HG03108 (cell line): ENCODE measurements at regions not wholly inside any gene's neighbourhood (a gene's known extent, or its start where the extent isn't known, plus 50 kb on each side); places are given as distances from the start of the nearest gene placed in this dataset.

Experiments used
- ATAC-seq: cut with Tn5 transposase; IDR thresholded peaks from one replicate; pipeline ENCODE4 v1.9.1; 2021; ENCODE audit warnings: moderate library complexity; ENCODE audit not compliant: unreplicated experiment

GRCh38 chr1:221939607-221940006, 197.7 kb upstream of the DUSP10 start:
- ATAC-seq = peak; percentile 85

GRCh38 chr1:221937155-221937953, 195.5 kb upstream of the DUSP10 start:
- peak; percentile 43 for ATAC-seq

- ATAC-seq = no peak
Measured at GRCh38 chr1:221933814-221934213, 191.9 kb upstream of the DUSP10 start.

DNA sequence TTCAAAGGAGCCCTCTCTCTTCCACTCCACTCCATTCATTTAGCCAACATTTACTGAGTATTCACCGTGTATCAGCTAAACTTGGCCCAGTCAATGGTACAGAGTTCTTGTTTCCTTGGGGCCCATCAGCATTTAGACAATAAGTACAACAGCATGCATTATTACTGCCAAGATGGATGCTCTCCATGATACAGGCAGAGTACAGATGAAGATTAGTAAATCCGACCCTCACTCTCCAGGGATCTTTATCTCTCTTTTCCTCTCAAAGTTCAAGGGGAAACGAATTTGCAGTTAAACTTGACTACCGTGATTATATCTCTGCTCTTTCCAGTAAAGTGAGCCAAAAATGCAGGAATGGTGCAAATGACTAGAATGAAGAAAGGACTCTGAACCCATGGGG, 184.6 kb upstream of the DUSP10 start:
- ATAC-seq = no peak

- no peak for ATAC-seq
Measured at GRCh38 chr1:221925947-221926346, 184.1 kb upstream of the DUSP10 start.

DNA sequence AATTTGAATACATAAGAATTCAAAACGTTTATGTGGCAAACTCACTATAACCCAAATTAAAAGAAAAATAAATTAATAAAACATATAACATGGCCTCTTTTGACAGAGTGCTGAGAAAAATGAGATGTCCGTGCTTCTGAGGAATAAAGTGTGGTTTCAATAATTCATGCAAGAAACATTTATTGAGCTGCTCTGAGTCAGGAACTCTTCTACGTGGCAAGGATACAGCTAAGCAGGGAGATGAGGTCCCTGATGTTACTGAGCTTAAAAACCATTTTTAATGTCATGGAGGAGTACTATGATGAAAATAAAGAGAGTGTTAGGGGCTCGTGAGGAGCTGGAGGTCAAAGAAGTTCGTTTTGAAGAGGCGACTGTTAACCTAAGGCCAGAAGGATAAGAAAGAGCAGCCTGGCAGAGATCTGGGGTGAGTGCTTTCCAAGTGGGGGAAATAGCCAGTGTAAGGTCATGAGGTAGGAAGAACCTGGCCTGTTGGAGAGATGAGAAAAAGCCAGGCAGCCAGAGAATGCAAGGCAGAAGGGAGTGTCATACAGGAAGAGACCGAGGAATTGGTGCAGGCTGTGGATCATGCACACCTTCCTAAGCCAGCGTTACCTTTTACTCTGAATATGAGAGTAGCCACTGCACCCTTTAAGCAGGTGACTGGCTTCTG, 182.2 kb upstream of the DUSP10 start:
- no peak for ATAC-seq

DNA sequence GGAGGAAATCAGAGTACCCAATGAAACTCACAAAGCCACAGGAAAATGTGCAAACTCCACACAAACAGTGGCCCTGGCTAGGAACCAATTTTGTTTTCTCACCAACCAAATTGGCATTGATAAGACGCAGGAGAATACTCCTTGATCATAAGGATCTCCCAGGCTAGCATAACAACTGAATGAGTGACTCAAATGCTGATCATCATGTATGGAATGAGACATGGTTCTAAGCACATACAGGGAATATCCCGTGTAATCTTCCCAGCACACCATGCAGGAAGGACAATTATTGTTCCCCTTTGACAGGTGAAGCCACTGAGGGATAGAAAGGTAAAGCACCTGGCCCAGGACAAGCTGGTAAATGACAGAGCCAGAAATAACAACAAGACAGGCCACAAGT, 180.0 kb upstream of the DUSP10 start:
- no peak for ATAC-seq

DNA sequence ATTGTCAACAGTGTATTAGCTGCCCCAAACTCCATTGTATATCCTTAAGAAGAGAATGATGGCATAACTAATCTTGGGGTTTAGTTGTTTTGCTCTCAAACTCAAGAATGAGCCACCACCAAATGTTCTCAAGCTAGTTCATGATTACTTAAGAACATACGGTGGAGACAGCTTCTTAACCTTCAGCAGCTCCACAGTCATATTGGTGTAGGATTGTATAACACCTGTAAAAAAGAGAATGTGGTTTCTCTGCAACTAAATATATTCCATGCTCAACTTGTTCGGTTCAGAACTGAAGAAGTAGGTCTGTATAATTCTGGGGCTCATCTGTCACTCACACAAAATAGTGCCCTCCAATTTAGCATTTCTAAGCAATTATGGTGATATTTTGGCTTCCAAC, 177.9 kb upstream of the DUSP10 start:
- no peak for ATAC-seq

GRCh38 chr1:221919341-221919740, 177.5 kb upstream of the DUSP10 start:
- ATAC-seq = no peak

DNA sequence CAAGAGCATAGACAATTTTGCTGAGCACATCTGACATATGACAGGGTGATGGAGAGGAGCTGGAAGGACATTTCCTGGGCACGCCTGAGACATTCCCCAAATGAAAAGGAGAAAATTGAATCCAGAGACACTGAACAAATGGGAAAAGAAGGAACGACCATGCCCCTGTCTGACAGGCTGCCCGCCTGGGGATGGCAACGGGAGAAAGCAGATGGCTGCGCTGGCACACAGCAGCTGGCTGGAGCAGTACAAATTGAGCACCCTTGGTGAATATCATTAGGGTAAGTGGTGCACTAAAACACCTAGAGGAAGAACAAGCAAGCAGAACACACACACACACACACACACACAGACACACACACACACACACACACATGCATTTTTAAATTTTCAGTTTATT, 174.3 kb upstream of the DUSP10 start:
- ATAC-seq = no peak

DNA sequence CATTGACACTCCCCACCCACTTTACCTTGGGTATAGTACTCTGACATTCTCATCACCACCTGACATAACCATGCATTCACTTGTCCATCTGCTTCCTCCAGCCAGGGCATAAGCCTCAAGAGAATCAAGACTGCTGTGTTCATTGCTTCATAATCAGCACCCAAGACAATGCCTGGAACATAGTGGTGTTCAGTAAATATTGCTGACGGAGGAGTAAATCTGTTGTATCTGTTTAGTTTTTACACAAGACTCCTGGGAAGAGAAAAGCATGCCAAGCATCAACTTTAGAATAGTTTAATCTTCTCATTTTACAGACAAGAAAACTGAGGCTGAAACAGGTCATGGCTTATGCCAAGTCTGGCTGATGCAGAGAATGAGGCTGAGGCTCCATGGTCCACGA, 173.9 kb upstream of the DUSP10 start:
- ATAC-seq = no peak

GRCh38 chr1:221913351-221913892, 171.5 kb upstream of the DUSP10 start:
- ATAC-seq = no peak

DNA sequence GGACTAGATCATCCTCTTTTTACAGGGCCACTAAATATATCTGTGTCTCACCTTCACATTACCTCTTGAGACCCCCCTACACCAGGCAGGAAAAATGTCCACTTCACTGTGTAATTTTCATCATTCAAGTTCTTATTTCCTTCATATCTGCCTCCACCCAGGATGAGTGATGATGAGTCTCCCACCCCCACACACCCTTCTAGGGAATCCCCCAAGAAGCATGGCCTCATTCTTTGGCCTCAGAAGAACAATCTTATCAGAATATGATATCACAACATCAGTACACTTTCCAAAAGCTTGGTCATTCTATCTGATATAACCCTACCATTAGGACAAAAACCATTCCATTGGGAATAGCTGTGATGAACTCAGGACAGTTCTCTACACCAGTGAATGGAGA, 170.3 kb upstream of the DUSP10 start:
- no peak for ATAC-seq

- peak; percentile 79 for ATAC-seq
Measured at GRCh38 chr1:221911714-221912113, 169.8 kb upstream of the DUSP10 start.

DNA sequence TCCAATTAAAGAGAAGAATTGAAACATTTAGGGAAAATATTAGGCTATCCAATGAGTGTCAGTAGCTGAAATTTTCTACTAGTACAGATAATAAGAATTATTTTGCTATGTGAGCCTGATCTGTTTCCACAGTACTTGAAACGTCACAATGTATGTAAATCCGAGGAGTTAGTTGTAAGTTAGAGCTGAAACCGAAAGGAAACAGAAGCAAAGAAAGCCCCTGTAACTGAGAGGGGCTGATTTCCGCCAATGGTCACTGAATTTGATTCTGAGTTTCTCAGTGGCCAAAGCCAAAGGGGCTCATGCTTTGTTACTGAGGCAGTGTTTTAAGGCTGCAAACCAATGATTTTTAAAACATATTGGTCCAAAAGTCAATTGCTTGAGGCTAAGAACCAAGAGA, 168.3 kb upstream of the DUSP10 start:
- no peak for ATAC-seq

DNA sequence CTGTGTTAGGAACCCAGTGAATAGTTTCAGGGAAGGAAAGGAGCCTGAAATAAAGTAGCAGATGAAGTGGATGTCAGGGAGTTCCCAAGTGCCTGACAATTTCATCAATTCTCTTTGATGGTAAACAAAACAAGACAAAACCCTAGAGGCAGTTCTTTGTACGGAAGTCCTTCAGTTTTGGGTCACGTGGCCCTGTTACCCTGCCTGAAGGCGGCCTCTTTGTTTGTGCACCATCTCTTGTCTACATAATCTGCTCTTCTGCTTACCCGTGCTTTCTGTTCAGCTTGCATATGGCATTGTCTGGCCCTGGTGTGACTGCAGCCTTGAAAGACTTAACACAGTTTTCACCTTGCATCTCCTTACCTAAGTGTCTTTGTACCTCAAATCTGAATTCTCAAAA, 166.7 kb upstream of the DUSP10 start:
- no peak for ATAC-seq

DNA sequence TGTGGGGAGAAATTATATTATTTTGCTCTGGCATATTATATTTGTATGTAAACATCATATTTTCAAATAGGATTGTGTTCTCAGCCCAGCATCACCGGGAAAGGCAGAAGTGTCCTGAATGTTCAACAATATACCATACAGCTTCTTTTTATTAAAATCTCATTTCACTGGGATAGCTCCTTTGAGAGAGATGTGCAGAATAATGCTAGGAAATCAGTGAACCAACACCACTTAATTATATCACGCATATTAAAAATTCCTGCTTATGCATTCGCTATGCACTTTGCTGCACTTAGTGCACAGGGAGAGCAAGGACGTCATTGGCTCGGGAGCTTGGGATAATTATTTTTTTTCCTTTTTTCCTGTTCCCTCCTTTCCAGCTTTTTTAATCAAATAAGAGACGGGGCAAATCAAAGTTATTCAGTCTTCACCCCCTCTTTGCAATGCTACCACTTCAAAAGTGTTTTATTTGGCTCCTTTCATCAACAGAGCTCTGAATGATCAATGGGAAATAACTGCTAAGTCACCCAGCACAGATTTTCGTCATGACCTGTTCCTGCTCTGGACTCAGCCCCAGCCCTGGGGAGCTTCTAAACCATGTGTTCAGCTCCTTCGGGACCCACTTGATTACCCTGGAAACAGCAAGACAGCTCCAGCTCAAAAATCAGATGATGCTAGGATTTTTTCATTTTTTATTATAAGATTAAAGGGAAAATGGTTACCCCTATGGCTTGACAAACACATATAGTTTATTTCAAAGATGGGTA, 165.5 kb upstream of the DUSP10 start:
- no peak for ATAC-seq

DNA sequence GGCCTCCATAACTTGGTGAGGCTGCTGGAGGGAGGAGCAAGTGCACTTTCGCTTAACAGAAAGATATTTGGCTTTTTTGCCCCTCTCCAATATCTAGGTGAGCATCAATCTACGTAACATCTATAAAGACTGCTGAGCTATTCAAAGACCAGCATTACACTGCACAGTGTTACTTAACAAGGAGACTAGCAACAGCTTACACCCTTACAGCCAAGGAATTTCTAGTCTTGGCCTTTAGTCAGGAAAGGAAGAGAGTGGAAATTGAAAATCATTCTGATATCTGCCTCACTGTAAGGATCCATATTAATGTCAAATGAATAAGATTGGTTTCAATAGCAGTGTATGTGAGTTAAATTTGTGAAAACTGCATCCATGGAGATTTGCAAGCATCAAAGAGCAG, 163.9 kb upstream of the DUSP10 start:
- ATAC-seq = no peak

DNA sequence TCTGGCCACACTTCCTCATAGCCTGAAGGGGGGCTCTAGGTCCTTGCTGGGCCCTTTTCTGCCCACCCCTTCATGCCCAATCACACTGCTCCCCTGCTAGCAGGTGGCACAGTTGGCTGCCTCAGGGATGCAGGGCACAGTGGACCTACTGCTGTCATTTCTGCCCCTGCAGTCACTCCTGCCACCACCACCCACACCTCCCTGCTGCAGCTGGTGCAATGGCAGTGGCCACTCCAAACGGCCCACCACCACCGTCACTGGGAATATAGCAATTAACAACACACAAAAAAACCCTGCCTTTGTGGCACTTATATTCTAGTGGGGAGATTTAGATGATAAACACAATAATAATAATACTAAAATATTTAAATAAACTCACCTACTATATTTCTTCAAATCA, 162.4 kb upstream of the DUSP10 start:
- ATAC-seq = no peak

DNA sequence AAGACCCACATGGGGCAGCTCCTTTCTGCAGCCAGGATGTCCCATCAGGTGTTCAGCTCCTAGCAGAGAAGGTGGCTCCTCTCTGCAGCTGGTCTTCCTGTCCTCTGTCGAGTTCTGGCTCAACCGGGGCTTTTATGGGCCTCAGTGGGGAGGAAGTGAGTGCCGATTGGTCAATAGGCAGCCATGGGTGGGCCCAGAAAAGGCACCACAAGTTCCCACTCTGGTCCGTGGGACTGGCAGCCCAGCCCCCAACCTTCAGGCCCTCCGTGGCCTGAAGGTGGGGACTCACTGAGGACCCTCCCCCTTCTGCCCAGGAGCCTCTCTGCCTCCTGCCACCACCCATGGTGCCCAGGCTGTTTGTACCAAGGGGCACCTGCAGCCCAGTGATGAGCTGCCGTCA, 161.7 kb upstream of the DUSP10 start:
- ATAC-seq = no peak

- ATAC-seq = no peak
Measured at GRCh38 chr1:221902961-221903360, 161.1 kb upstream of the DUSP10 start.

- no peak for ATAC-seq
Measured at GRCh38 chr1:221900678-221901077, 158.8 kb upstream of the DUSP10 start.
